IPS-18c (cell line): ENCODE measurements at regions not wholly inside any gene's neighbourhood (a gene's known extent, or its start where the extent isn't known, plus 50 kb on each side); places are given as distances from the start of the nearest gene placed in this dataset.

Experiments
- H3K4me3 ChIP-seq: 2 replicates; pipeline ENCODE4 v1.7.0; 2013; ENCODE audit warnings: low read depth, mild to moderate bottlenecking, low read length, moderate library complexity; ENCODE audit not compliant: insufficient read depth
- H3K9me3 ChIP-seq: one replicate; pipeline ENCODE4 v1.6.1; 2013; ENCODE audit warnings: mild to moderate bottlenecking, low read length, moderate library complexity; ENCODE audit not compliant: control insufficient read depth, insufficient read depth

DNA sequence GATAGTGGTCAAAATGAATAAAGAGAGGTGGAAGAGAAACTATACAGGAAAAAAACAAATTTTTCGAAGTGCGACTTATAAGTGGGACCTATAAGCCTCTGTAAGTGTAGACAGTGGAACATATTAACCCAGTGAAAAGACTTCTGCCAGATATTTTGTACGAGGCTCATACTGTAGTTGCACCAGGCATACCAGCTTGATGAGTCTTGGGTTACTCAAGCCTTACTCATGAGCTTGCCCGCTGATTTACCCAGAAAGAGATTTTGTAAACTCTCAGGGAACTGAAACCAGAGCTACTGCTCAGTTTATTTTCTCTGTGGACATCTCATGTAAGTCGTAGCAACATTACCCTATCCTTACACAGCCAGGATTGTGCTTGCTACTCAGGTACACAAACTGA lies 708.0 kb upstream of the SOX9 start:
- no peaks in the 10 kb centered on the region for H3K9me3 ChIP-seq
- H3K4me3 ChIP-seq = no peak overlapping the region

DNA sequence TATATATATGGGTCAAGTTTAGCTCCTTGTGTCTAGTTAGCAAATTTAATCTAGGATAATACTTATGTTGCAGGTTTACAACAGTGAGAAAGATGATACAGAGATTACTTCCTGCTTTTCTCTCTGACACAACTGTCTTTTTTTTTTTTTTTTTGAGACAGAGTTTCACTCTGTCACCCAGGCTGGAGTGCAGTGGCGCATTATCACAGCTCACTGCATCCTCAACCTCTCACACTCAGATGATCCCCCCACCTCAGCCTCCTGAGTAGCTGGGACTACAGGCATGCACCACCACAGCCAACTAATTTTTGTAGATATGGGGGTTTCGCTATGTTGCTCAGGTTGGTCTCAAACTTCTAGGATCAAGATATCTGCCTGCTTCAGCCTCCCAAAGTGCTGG lies 706.9 kb upstream of the SOX9 start:
- no peak overlapping the region for H3K4me3 ChIP-seq

DNA sequence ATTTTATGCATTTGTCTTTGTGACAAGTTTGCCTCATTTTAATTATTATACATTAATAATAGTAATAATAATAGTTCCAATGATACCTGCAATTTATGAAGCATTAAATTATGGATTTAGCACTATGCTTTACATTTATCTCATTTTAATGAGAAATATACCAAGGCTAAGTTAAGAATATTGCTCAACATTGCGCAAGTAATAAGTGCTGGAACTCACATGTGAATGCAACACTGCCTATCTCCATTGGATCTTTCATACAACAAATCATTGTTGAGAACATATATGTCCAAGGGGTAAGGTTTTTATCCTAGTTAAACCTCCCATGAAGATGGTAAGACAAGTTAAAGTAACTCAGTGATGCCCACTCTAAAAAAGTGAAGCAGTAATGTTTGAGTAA lies 703.7 kb upstream of the SOX9 start:
- no peak overlapping the region for H3K4me3 ChIP-seq
- H3K9me3 ChIP-seq = no peaks in the 10 kb centered on the region

More for the DNA sequence above, 706.9 kb upstream of the SOX9 start:
- no peaks in the 10 kb centered on the region for H3K9me3 ChIP-seq

DNA sequence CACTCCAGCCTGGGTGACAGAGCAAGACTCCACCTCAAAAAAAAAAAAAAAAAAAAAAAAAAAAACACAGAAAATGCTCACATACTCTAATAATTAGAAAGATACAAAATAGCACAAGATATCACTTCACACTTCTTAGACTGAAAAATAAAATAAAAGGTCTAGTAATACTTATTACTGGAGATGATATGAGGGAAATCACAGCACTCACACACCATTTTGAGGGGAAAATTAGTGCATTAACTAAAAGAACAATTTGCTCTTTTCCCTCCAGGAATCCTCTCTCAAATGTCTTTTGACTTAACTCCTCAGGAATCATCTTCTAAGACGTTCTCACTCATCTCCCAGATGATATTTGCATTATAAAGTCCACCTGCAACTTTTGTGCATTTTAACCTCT lies 697.9 kb upstream of the SOX9 start:
- Histone ChIP-seq H3K9me3 (no peaks in the 10 kb centered on the region), H3K4me3 (no peak overlapping the region)

DNA sequence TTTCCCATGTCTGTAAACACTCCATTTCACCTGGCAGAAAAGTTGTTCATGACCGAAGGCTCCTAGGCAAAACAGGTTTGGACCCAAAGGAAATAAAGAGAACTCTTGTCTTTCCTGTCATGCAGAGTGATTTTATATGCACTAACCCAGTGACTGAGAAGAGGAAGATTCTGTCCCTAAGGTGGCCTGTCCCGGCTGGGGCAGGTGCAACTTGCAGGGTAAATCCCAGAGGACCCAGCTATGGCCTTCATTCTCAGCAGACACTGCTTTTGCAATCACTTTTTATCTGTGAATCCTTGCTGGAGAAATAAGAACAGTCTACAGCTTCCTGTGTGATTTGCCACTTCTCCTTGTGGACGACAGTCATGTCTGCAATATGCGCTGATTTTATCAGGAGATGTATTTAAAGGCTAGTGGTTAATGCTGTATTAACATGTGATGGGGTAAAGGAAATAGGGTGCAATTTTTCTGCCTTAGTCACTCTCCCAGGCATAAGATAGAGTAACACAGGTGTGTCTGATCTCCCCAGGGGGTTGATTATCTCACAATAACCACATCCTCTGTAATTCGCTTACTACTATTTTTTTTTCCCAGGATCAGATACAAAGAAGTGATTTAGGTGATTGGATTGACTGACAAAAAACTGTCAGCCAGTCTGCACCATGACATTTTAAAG lies 696.8 kb upstream of the SOX9 start:
- no peaks in the 10 kb centered on the region for H3K9me3 ChIP-seq
- H3K4me3 ChIP-seq = no peak overlapping the region

DNA sequence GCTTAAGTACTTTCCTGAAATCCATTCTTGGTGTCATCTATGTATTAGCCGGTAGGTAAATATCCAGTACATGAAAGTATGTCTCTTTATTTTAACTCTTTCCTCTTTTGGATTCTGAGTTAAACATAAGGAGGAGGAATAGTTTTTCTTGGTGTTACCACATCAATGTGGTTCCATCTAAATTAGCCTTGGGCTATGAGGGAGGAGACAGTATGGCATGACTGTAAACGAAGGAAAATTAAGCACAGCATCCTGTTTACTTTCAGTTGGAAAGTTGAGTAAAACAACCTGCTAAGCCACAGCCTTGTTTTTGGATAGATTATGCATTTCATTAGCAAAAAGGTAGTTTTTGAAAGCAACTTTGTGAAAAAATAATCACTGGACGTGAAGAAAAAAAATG lies 693.0 kb upstream of the SOX9 start:
- Histone ChIP-seq H3K9me3 (peaks cover 2% of the 10 kb centered on the region), H3K4me3 (no peak overlapping the region)

DNA sequence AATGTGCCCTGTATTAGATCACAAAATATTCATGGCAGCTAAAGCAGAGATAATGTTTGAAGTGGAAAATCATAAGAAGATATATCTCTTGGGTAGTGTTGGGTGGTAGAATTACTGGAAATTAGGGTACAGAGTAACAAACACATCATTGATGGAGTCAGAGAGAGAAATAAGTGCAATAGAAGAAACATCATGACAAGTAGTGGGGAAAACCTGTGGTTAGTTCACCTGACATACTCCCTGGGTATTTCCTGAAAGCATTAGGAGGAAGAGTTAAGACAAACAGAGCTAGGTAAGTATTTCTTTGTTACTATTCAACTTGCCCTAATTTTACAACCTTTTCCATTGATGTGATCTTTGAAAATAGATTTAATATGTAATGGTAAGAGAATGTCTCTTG lies 691.9 kb upstream of the SOX9 start:
- Histone ChIP-seq H3K4me3 (no peak overlapping the region), H3K9me3 (peaks cover 2% of the 10 kb centered on the region)

DNA sequence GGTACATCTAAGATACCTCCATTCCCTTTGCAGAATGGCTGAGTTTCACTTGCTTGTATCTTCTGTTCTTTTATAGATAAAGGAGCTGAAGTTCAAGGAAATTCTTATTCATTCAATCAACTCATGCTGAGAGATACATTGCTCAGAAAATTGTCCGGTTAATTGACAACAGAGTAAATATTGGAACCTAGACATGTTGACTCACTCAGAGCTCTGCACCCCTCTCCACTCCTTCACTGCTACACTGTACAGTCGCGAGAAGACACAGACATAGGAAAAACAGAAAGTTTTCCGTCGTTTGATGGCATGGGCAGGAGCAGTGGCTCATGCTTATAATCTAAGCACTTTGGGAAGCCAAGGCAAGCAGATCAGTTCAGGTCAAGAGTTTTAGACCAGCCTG lies 690.5 kb upstream of the SOX9 start:
- Histone ChIP-seq H3K9me3 (peaks cover 2% of the 10 kb centered on the region), H3K4me3 (no peak overlapping the region)

DNA sequence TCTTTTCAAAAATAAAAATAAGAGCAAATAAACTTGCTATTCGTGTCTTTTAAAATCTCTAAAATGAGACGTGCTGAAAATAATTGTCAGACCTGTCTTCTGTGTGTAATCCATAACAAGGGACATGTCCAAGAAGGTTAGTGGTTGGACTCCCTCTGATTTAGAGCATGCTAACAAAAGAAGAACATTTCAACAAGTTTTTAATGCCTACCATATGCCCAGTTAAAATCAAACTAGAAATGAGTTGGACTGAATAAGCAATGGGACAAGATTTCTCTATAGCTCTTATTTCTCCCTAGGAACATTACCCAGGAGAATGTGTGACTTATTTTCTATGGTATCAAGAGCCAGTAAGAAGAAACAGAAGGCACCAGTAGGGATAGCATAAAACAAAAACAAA lies 689.7 kb upstream of the SOX9 start:
- Histone ChIP-seq H3K9me3 (peaks cover 2% of the 10 kb centered on the region), H3K4me3 (no peak overlapping the region)

DNA sequence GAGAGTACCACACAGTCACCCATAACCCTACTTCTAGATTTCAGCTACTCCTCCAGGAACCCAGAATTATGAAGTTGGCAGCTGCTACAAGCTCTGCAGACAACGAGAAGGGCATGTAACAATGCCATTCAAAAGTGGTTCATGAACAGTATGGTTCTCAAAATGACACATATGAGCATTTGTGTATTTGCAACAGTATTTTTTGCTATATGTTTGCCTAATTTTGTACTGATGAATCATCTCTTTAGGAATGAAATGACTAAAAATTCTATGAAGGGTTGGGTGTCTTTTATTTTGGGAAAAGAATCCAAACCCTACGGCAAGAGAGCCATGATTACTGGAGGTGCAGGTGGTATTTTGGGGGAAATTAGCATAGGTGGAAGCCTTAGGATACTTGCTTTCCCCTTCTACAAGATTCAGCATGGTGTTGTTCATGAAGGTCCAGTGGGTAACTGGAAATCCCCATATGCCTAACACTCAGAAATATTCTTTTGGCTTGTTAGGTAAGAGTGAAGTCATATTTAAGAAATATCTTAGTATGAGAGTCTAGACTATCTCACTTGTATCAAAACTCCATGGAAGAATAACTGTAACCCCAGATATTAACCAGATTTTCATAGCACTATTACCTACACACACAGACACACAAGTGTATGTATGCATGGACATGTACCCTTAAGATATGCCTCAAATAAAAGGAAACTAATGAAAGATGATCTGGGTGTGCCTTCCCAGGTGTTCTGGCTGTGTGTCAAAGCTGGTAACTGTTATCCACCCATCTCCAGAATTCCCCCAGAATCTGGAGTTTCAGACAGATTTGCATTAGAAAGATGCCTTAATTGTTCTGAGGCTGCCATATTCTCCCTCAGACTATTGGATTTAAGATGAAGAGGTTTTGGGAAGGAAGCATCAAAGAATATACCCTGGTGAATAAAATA lies 688.2 kb upstream of the SOX9 start:
- Histone ChIP-seq H3K9me3 (peaks cover 2% of the 10 kb centered on the region), H3K4me3 (no peak overlapping the region)

DNA sequence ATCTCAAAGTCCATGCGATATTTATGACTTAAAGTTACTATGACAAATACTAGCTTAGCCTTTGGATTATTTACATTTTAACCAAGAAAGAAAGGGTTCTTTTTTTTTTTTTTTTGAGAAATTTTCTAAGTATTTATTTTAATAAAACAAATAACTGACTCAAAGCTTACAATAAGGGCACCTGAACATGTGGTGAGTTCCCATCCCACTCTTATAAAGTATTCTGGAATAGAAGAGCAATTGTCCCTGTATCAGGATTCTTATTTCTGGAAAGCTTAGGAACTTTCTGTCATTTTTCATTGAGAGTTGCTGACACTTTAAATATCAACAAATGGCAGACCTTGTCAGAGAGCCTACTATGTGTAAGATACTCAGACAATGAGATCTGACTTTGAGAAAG lies 686.1 kb upstream of the SOX9 start:
- Histone ChIP-seq H3K4me3 (no peak overlapping the region), H3K9me3 (peaks cover 2% of the 10 kb centered on the region)

DNA sequence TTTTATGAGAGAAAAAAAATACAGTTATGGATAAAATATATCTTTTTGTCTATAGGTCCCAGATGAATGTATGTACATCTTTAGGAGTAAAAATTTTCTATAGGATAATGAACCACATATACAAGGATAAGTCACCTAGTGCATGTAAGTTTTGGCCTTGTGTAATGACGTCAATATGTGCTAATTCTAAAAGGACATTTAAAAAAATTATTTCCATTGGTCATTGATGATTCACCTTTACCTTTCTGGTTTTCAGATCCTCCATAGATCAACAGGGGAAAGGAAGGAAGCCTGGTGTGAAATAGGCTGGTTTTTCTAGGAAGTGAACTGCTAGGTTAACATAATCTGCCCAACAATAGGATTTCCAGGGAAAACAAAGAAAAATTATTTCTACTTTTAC lies 684.3 kb upstream of the SOX9 start:
- no peaks in the 10 kb centered on the region for H3K9me3 ChIP-seq
- no peak overlapping the region for H3K4me3 ChIP-seq

DNA sequence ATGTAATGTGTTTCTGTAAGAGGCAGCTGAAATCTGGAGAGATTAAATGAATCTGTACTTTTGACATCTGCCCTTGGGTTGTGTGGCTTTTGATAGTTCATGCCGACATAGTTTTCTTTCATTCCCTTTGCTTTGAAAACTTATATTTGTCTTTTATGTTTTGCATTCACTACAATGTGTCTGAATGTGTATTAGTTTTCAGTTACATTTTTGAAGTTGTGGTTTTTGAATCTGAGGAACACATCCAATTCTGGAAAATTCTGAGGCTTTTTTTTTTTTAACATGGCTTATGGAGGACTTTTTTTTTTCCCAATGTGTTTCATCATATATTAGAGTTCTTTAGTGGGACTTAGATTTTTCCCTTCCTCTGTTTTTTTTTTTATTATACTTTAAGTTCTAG lies 683.7 kb upstream of the SOX9 start:
- no peaks in the 10 kb centered on the region for H3K9me3 ChIP-seq
- no peak overlapping the region for H3K4me3 ChIP-seq

DNA sequence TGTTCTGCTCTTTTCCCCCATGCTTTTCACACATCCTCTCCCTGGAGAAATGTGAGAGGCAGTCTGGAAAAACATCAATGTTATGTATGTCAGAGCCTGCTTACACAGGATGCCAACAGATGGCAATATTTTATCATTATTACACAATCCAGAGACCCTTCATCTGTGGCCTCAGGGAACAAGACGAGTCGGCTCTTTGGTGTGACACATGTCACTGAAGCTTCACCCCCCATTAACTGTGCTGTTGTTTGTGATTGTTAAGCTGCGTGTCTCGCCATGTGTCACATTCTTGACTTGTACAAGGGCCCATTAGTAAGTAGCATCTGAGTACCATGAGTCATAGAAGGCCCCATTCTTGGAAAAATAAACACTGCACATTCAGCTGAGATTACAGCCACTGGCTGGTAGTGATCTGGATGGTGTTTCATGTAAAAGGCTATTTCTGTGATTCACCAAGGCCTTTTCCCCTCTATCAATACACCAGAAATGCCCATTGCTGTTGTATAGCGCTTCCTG lies 682.1 kb upstream of the SOX9 start:
- H3K9me3 ChIP-seq = no peaks in the 10 kb centered on the region
- no peak overlapping the region for H3K4me3 ChIP-seq

DNA sequence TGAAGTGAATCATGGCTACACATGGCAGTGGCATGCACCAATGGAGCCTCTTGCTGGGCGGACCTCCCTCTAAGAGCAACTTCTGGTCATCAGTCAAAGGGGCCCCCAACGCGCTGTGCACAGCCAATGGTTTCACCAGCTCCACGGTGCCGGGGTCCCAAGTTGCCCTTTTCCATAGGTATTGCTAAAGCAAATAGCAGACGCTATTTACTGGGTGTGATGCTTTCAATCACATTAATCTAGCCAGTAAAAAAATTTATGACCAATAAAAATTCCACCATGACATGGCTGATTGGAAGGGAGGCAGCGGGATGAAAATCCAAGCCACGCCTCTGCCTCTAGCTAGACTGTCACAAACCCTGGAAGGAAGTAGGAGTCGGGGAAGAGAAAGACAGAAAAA lies 680.3 kb upstream of the SOX9 start:
- no peaks in the 10 kb centered on the region for H3K9me3 ChIP-seq
- no peak overlapping the region for H3K4me3 ChIP-seq

DNA sequence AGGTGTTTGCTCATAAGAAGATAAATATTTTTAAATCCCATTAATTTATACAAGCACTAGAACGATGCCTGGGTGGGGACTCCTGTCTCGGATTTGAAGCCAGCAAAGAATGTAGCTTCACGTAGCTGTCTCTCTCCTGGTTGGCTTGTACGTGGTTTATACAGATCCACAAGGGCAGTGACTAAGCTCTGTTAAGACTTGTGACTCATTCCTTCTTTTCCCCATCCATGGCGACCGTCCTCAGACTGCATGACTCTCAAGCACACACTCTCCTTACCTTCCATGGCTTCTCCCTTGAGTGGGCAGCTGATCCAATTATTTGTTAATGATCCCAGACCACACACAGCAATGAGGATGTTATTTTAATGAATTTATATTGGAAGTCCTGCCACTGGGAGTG lies 679.7 kb upstream of the SOX9 start:
- Histone ChIP-seq H3K9me3 (no peaks in the 10 kb centered on the region), H3K4me3 (no peak overlapping the region)

DNA sequence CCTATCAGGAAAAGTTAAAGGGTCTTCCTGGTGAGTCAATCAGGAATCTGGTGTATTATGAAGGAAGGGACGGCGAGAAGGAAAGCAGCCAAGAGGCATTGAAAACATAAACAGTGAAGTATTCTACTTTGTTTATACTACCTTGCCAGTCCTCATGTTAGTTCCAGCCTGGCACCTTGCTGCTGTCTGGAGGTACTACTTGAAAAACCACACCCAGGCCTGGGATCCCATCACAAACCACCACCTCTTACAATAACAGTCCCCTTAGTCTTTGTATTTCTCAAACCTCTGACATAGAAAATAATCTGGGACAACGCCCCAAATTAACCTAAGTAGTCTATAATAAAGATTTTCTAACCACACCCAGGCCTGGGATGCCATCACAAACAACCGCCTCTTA lies 676.7 kb upstream of the SOX9 start:
- H3K9me3 ChIP-seq = no peaks in the 10 kb centered on the region
- no peak overlapping the region for H3K4me3 ChIP-seq
